GM12878 (cell line): ENCODE measurements at regions not wholly inside any gene's neighbourhood (a gene's known extent, or its start where the extent isn't known, plus 50 kb on each side); places are given as distances from the start of the nearest gene placed in this dataset.

Experiments
- ATAC-seq: fragments of 200-7000 bp; cut with Tn5 transposase; 3 replicates; pipeline ENCODE4 v1.9.1; 2020; ENCODE audit warnings: mild to moderate bottlenecking, moderate library complexity
- BruUV-seq: library from RNA; stranded (reverse); fragments of 400-500 nt; replicated peaks from 2 replicates; lab custom pipeline; 2021; lab: Mats Ljungman, UMichigan
- CTCF ChIA-PET: fragments of 300-600 bp; sonication (Branson Sonifier 250); formaldehyde crosslinking; extraction: SDS; loops from one replicate; lab custom pipeline; 2021; ENCODE audit warnings: inconsistent platforms; lab: Yijun Ruan, JAX
- POLR2A ChIA-PET: fragments of 350-600 bp; formaldehyde crosslinking; extraction: SDS; loops from one replicate; lab custom pipeline; 2021; ENCODE audit warnings: inconsistent platforms; lab: Charles Lee
- RAD21 ChIA-PET: fragments of 300-600 bp; sonication (Branson Sonifier 250); formaldehyde crosslinking; loops from one replicate; lab custom pipeline; 2023; ENCODE audit warnings: antibody characterized with exemption; ENCODE audit not compliant: unreplicated experiment; lab: Charles Lee
- SMC1A ChIA-PET: fragments of 300-600 bp; sonication (Branson Sonifier 250); formaldehyde crosslinking; loops from one replicate; lab custom pipeline; 2023; ENCODE audit not compliant: unreplicated experiment, uncharacterized antibody; lab: Charles Lee
- DNase-seq: peaks from one replicate; pipeline ENCODE4 v3.0.0-alpha.2; 2011; ENCODE audit warnings: low read depth, low spot score
- FAIRE-seq: peaks from 3 replicates; lab custom pipeline; 2011; peaks lifted over from hg19 to GRCh38; lab: Jason Lieb, UNC
- H2AFZ ChIP-seq: 2 replicates; pipeline ENCODE4 v1.6.0; 2011; ENCODE audit warnings: low read depth, low read length, control low read depth; ENCODE audit not compliant: control insufficient read depth
- H3K27ac ChIP-seq: 2 replicates; pipeline ENCODE4 v1.5.1; 2011; ENCODE audit warnings: control low read depth; ENCODE audit not compliant: control insufficient read depth, insufficient read depth
- H3K27me3 ChIP-seq, 2 experiments: replicated peaks in 1 of 2; 2 replicates each; pipeline versions ENCODE4 v1.6.0 to v1.6.1; 2011; ENCODE audit warnings: low read length in 1 of 2; ENCODE audit not compliant: control insufficient read depth in 2 of 2, insufficient read depth in 2 of 2
- H3K36me3 ChIP-seq, 2 experiments: 2 replicates each; pipeline ENCODE4 v1.5.1; 2011; ENCODE audit warnings: low read length in 1 of 2; ENCODE audit not compliant: control insufficient read depth in 2 of 2, insufficient read depth in 2 of 2
- H3K4me1 ChIP-seq: 2 replicates; pipeline ENCODE4 v1.6.1; 2011; ENCODE audit warnings: mild to moderate bottlenecking, low read length, moderate library complexity, mixed read lengths; ENCODE audit not compliant: control insufficient read depth, insufficient read depth
- H3K4me2 ChIP-seq: 2 replicates; pipeline ENCODE4 v1.6.0; 2011; ENCODE audit warnings: control low read depth; ENCODE audit not compliant: control insufficient read depth, insufficient read depth
- H3K4me3 ChIP-seq: fragments of 200-600 bp; sonication (generic); 2 replicates; pipeline ENCODE4 v1.5.1; 2016
- H3K79me2 ChIP-seq: 2 replicates; pipeline ENCODE4 v1.6.0; 2011; ENCODE audit warnings: low read length; ENCODE audit not compliant: control insufficient read depth, insufficient read depth
- H3K9ac ChIP-seq: 2 replicates; pipeline ENCODE4 v1.8.0; 2011; ENCODE audit warnings: low read length, control low read depth, mixed read lengths; ENCODE audit not compliant: control insufficient read depth, insufficient read depth
- H3K9me3 ChIP-seq: replicated peaks from 3 replicates; pipeline ENCODE4 v1.5.1; 2011; ENCODE audit warnings: mild to moderate bottlenecking, low read length; ENCODE audit not compliant: control insufficient read depth, insufficient read depth
- H4K20me1 ChIP-seq: 2 replicates; pipeline ENCODE4 v1.6.0; 2011; ENCODE audit not compliant: control insufficient read depth, insufficient read depth
- BHLHE40 ChIP-seq, 2 experiments: fragments of 450-650 bp in 1 of 2; IDR thresholded peaks; 2 replicates each; pipeline ENCODE4 v1.6.1; 2011 to 2017; ENCODE audit warnings: low read depth in 2 of 2, borderline replicate concordance in 1 of 2, improper control_type of control experiment in 1 of 2, low read length in 1 of 2, mild to moderate bottlenecking in 1 of 2
- CHD2 ChIP-seq: IDR thresholded peaks from 2 replicates; pipeline ENCODE4 v1.6.1; 2011; ENCODE audit warnings: low read depth, low read length, improper control_type of control experiment, borderline replicate concordance
- KDM1A ChIP-seq: fragments of 200-600 bp; sonication (generic); IDR thresholded peaks from 2 replicates; pipeline ENCODE4 v1.6.1; 2016; ENCODE audit warnings: borderline replicate concordance
- MAX ChIP-seq: IDR thresholded peaks from 2 replicates; pipeline ENCODE4 v1.6.1; 2012; ENCODE audit warnings: low read depth, low read length, improper control_type of control experiment
- PBX3 ChIP-seq: IDR thresholded peaks from 2 replicates; pipeline ENCODE4 v1.6.1; 2011; ENCODE audit warnings: mild to moderate bottlenecking, low read depth, low read length, moderate library complexity; ENCODE audit not compliant: insufficient replicate concordance
- POLR2AphosphoS2 ChIP-seq: IDR thresholded peaks from 2 replicates; pipeline ENCODE4 v1.6.1; 2011; ENCODE audit warnings: low read depth, mild to moderate bottlenecking, low read length, improper control_type of control experiment, moderate library complexity
- PRDM15 ChIP-seq: fragments of 450-650 bp; formaldehyde crosslinking; IDR thresholded peaks from 2 replicates; pipeline ENCODE4 v1.4.0; 2020; ENCODE audit warnings: mild to moderate bottlenecking, moderate library complexity
- RBBP5 ChIP-seq: fragments of 200-600 bp; sonication (generic); conservative IDR thresholded peaks from 2 replicates; pipeline ENCODE4 v1.6.1; 2016
- RCOR1 ChIP-seq: conservative IDR thresholded peaks from 2 replicates; pipeline ENCODE4 v1.6.1; 2012; ENCODE audit warnings: low read depth, low read length, improper control_type of control experiment
- SIN3A ChIP-seq: IDR thresholded peaks from 2 replicates; pipeline ENCODE4 v1.6.1; 2012; ENCODE audit warnings: low read depth, low read length, improper control_type of control experiment
- SMARCA5 ChIP-seq: fragments of 450-650 bp; IDR thresholded peaks from 2 replicates; pipeline ENCODE4 v1.6.1; 2017; ENCODE audit warnings: mild to moderate bottlenecking
- SREBF1 ChIP-seq: IDR thresholded peaks from 2 replicates; pipeline ENCODE4 v1.6.1; 2012; ENCODE audit warnings: mild to moderate bottlenecking, low read length
- SREBF2 ChIP-seq: IDR thresholded peaks from 2 replicates; pipeline ENCODE4 v1.6.1; 2012; ENCODE audit warnings: mild to moderate bottlenecking, low read length
- TCF7 ChIP-seq: IDR thresholded peaks from 2 replicates; pipeline ENCODE4 v1.6.1; 2014; ENCODE audit warnings: antibody characterized with exemption, borderline replicate concordance
- ZNF217 ChIP-seq: fragments of 450-650 bp; IDR thresholded peaks from 2 replicates; pipeline ENCODE4 v1.6.1; 2017; ENCODE audit warnings: antibody characterized with exemption, mild to moderate bottlenecking
- ZNF592 ChIP-seq: fragments of 450-650 bp; IDR thresholded peaks from 2 replicates; pipeline ENCODE4 v1.6.1; 2017; ENCODE audit warnings: mild to moderate bottlenecking, moderate library complexity
- WGBS: methylation state at CpG from one replicate; pipeline ENCODE4 v1.1.6; 2016; ENCODE audit warnings: low lambda C conversion rate; ENCODE audit not compliant: insufficient replicate concordance, insufficient coverage; ENCODE audit errors: missing lambda C conversion rate; 5-methylcytosine and 5-hydroxymethylcytosine counted together
- in situ Hi-C: fragments of 300-500 bp; cut with MboI; formaldehyde crosslinking; loops from 9 replicates; pipeline ENCODE4 v1.14.3; 2018; ENCODE audit warnings: mixed read lengths
- intact Hi-C: fragments of 100-400 bp; cut with micrococcal nuclease; formaldehyde crosslinking; loops from one replicate; pipeline ENCODE4 v1.14.2; 2022; ENCODE audit not compliant: unreplicated experiment

GRCh38 chr13:50678464-50679162, 164.9 kb downstream of the DLEU7 start:
- no peak overlapping the region for H3K4me3 ChIP-seq
- no peaks in the 10 kb centered on the region for H3K79me2 ChIP-seq
- ATAC-seq: no peak
- H4K20me1 ChIP-seq: no peaks in the 10 kb centered on the region
- no peaks in the 10 kb centered on the region for H3K27me3 ChIP-seq
- in situ Hi-C loops: no loop called here
- no peak overlapping the region for H2AFZ ChIP-seq
- intact Hi-C loops: no loop called here
- no peak overlapping the region for H3K27ac ChIP-seq
- H3K4me2 ChIP-seq: no peak overlapping the region
- H3K9me3 ChIP-seq: no peaks in the 10 kb centered on the region
- H3K9ac ChIP-seq: no peak overlapping the region
- no peaks in the 10 kb centered on the region for H3K36me3 ChIP-seq
- no peaks in the 10 kb centered on the region for H3K4me1 ChIP-seq
- CTCF ChIA-PET: interaction anchor here (0.6 to 1.4 kb wide), 4 partner anchors 9 to 1478 kb away, joined by 3 read pairs; no protein-coding TSS in a partner anchor
- WGBS: 59% methylated on average over 6 of the region's 6 CpGs
- no peak for FAIRE-seq
- RAD21 ChIA-PET: no interaction called here
- no peak for DNase-seq
- SMC1A ChIA-PET: interaction anchor here (0.8 to 1.2 kb wide), 2 partner anchors 10 to 12 kb away, joined by 3 to 4 read pairs; no protein-coding TSS in a partner anchor
- POLR2A ChIA-PET: no interaction called here
- no TSS peak for BruUV-seq
- TF ChIP-seq SREBF2: no peak
- no peak for TF ChIP-seq RCOR1
- TF ChIP-seq PRDM15 (CRISPR knock-in tag): no peak
- no peak for TF ChIP-seq PBX3
- no peak for TF ChIP-seq SREBF1
- no peak for TF ChIP-seq SMARCA5
- no peak for TF ChIP-seq RBBP5
- no peak for TF ChIP-seq MAX
- no peak for TF ChIP-seq ZNF592
- no peak for TF ChIP-seq ZNF217
- no peak for TF ChIP-seq BHLHE40 (IDR thresholded peaks at IDR 0.05; ENCODE audit: borderline replicate concordance in 1 of 2, low read depth in 2 of 2, low read length in 1 of 2)
- no peak for TF ChIP-seq KDM1A
- no peak for TF ChIP-seq CHD2
- TF ChIP-seq TCF7: no peak
- no peak for TF ChIP-seq SIN3A
- no peak for TF ChIP-seq POLR2AphosphoS2
